NCI-H526 (cell line): ENCODE measurements at regions not wholly inside any gene's neighbourhood (a gene's known extent, or its start where the extent isn't known, plus 50 kb on each side); places are given as distances from the start of the nearest gene placed in this dataset.
A peak's percentile ranks its signal among the peaks of the same experiment; 100 is the strongest.

Experiments
- DNase-seq, 2 experiments: peaks; one replicate each; lab custom pipeline; 2025; lab: John Stamatoyannopoulos, UW

DNA sequence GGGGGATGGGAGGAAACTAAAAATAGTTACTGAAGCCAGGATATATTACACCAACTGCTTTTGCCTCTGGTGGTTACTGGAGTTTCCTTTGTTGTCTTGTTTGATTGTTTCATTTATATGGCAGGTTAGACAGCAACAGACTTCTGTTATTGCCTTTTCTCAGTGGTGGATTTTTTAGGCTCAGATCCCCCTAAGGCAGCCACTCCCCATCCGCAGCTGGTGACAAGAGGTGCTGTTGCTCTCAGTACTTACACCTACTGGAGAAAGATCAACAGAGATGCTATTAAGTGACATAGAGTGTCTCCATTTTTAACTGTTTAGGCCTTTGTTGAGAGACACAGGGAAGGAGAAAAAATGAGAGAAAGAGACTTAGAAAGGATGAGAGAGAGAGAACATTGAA is 552.1 kb downstream of the PKHD1 start:
- DNase-seq, result no peak

DNA sequence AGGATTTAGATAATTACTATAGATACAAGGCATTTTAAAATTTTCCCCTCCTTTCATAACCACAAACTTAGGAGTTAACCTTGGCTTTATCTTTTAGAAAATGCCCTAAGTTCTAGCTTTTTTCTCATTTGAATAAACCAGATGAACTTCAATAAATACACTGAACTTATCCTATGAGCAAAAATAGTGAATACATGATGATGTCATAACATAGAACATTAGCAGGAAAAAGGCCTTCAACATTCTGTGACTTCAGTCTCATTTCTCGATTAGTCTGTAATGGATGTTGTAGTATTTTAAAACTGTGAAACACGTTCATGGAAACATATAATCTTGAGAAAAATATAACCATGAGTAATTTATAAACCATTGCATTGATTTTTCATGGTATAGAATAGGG is 550.7 kb downstream of the PKHD1 start:
- DNase-seq, result no peak

DNA sequence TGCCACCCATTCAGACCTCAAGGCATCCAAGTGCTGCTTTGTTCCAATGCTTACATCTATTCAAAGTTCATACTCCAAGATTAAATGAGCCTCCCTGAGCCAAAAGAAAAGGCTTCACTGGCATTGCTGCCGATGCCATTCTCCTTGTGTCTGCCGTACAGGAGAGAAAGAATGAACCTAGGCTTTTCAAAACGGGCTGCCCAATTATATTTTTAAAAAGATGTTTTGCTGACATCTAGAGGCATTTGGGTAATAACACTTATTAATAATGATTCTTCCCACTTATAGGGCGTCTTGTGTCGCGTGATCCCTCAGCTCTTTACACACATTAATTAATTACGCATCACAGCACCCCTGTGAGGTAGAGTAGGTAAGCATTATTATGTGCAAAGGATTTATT is 545.6 kb downstream of the PKHD1 start:
- DNase-seq, result peak; percentile 49 to 67

DNA sequence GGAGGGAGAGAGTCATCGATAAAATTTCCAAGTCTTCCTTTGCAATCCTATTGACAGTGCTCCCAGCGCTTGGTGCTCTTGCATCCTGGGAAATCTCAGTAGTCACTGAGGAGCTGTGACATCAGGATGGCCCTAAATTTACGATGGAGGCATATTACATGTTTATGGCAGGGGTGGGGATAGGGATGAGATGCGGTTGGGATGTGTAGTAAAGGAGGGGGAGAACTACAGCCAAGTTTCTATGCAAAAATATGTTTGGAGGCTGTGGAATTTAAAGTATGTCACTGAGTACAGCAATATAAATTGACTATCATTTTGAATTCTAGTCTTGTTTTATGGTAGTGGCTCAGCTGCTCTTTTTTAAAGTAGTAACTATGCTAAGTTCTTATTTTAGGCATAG is 544.9 kb downstream of the PKHD1 start:
- no peak for DNase-seq

DNA sequence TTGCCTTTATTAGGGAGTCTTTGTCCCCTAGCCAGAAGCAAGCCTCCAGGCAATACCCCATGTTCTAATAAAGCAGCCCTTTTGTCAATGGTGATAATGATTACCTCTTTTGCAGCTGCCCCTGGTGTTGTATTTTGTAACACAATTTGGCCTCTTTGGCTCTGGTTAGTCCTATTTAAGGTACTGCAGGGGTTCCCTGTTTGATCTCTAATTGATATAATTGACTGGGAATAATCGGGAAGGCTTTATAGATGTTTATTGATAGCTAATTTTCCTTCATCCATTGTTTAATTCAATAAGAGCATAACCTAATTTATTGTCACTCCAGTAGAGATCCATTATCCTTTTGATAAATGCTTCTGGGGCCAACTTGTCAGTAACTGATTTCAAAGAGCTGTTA is 537.2 kb downstream of the PKHD1 start:
- DNase-seq, result no peak

DNA sequence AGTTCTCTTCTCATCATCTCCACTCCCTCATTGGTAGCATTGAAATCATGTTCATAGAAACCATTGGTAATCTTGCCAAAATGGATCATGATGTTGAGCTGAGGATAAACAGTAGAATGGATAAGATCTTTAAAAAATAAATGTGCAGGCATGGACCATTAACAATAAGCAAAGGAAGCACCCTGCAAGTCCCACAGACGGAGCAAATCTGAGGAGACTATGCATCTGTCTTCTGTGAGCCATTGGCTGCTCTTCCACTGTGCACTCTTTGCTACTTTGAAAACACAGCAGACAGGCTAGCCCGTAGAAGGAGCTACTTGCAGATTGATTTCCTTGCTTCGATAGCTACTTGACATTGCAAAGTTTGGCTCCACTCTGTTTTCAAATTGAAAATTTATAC is 535.0 kb downstream of the PKHD1 start:
- no peak for DNase-seq

DNA sequence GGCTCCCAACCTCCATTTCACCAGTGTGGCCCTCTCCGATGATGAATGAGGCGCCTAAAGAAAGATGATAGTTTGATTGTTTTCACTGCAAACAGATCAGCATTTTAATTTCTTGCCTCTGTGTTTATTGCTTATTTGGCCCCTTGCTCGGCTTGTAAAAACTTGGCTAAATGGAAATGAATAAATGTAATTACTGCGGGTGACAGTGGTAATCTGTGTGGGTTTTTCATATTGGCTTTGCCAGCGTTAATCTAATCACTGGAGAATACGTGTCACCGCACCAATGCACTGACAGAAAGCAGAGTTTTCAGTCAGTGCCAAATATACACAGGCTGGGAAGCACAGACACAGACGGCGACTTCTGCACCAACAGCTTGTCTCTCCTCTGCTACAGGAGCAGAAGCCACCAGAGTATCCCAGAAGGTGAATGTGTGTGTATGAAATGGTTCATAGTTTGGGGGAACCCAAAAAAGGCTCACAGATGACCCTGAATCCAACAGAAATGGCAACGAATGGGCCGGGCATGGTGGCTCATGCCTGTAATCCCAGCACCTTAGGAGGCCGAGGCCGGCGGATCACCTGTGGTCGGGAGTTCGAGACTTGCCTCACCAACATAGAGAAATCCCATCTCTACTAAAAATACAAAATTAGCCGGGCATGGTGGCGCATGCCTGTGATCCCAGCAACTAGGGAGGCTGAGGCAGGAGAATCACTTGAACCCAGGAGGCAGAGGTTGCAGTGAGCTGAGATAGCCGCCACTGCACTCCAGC is 534.0 kb downstream of the PKHD1 start:
- no peak for DNase-seq

DNA sequence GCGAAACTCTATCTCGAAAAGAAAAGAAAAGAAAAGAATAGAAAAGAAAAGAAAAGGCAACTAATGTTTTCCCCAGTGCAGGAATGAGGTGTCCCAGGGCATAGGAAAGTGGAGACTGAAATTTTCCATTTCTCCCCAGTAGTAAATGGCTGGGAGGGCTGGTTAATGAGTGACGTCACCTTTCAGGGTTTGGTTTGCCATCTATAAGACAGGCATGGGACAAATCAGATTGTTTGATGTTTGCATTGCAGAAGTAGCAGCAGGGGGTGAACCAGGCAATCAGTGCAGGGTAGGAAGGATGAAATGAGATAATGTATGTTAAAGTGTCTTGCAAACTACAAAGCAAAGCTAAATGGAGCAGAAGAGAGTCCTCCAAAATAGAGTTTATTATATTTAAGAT is 533.4 kb downstream of the PKHD1 start:
- DNase-seq, result no peak

DNA sequence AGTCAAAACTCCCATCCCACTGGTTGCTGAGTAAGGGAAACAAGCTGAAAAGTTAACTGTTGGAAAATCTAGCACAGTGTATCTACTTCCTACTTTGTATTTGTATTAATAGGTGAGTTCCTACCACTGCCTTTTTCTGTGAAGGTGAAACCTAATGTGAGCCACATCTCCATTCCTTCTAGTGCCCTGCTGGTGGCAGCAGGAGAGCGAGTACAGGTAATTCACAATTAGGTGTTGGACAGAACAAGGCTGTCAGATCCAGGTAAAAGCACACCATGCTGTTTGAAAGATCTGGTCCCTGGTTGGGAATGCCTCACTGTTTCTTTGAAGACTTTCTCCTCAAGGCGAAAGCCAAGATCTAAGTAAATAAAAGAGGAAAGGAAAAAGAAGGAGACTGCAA is 528.4 kb downstream of the PKHD1 start:
- peak in 1 of 2 experiments; percentile 59 for DNase-seq

DNA sequence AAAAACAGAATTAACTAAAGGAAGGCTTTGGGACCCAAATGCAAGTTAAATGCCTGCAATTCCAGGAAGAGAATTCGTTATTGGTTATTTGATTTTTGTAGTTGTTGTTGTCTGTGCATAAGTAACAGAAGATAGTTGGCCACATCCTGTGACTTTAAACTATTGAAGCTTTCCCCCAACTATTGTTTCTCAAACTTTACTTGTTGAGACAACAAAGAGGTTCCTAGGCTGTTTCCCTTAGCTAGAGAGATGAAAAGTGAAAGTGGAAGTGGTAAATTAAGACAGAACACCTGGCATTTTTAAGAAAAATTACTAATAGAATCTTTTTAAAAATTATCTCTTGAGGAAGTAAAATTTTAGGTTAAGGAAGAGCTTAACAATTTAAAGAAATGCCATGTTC is 525.2 kb downstream of the PKHD1 start:
- DNase-seq, result no peak
